ENCODE measurements at regions not wholly inside any gene's neighbourhood (a gene's known extent, or its start where the extent isn't known, plus 50 kb on each side); places are given as distances from the start of the nearest gene placed in this dataset.
A peak's percentile ranks its signal among the peaks of the same experiment; 100 is the strongest.

GRCh38 chr21:23968722-23969647 is 1638.3 kb downstream of the MRPL39 start:
- TF ChIP-seq, protein P1, sequence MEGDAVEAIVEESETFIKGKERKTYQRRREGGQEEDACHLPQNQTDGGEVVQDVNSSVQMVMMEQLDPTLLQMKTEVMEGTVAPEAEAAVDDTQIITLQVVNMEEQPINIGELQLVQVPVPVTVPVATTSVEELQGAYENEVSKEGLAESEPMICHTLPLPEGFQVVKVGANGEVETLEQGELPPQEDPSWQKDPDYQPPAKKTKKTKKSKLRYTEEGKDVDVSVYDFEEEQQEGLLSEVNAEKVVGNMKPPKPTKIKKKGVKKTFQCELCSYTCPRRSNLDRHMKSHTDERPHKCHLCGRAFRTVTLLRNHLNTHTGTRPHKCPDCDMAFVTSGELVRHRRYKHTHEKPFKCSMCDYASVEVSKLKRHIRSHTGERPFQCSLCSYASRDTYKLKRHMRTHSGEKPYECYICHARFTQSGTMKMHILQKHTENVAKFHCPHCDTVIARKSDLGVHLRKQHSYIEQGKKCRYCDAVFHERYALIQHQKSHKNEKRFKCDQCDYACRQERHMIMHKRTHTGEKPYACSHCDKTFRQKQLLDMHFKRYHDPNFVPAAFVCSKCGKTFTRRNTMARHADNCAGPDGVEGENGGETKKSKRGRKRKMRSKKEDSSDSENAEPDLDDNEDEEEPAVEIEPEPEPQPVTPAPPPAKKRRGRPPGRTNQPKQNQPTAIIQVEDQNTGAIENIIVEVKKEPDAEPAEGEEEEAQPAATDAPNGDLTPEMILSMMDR (IDR thresholded peaks at IDR 0.05): peak; percentile 33 to 54 (median 46)
- no peak for TF ChIP-seq POLR2A (IDR thresholded peaks at IDR 0.05)
